ENCODE measurements at regions not wholly inside any gene's neighbourhood (a gene's known extent, or its start where the extent isn't known, plus 50 kb on each side); places are given as distances from the start of the nearest gene placed in this dataset.

- DNase-seq = no peak
Measured at GRCh38 chr11:16412525-16413172, 56.3 kb upstream of the SOX6 start.

GRCh38 chr11:16410479-16410878 lies 54.1 kb upstream of the SOX6 start:
- DNase-seq = no peak

GRCh38 chr11:16408619-16409018 lies 52.3 kb upstream of the SOX6 start:
- no peak for DNase-seq

GRCh38 chr11:16406226-16406625 lies 49.9 kb upstream of the SOX6 start:
- no peak for DNase-seq
